ENCODE measurements at regions not wholly inside any gene's neighbourhood (a gene's known extent, or its start where the extent isn't known, plus 50 kb on each side); places are given as distances from the start of the nearest gene placed in this dataset.

DNA sequence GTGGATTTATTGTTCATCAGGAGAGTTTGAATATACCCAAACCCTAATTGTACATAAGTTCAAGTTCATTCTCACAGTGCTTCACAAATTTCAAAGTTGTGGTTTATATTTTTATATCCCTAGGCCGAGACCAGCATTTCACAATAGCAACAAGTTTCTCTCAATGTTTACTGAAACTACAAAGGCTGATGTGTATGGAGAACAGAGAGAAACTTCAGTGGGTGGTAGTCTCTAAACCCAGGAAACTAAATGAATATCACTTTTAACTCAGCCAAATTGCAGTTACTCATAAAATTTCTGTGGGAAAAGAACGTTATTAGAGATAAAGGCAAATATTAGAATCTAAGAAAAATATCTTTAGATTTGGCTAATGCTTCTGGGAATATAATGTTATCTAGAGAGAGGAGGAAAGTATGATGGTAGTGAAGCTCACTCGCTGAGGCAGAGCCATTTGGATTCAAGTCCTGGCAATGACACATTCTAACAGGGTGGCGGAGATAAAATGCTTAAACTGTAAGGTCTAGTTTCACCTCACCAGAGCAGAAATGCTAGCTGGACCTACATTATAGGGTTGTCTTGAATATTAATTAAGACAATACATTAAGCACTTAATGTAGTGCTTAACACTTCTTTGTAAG, 514.8 kb downstream of the EPHA3 start:
- H3K27me3 ChIP-seq (ENCODE audit: control insufficient read depth in 5 of 5, insufficient read depth in 4 of 5, low read length in 5 of 5), result no peaks in the 10 kb centered on the region
- no peak overlapping the region for H3K9ac ChIP-seq (ENCODE audit: low read length in 5 of 5)
- no peak overlapping the region for H3K4me3 ChIP-seq (ENCODE audit: low read depth in 1 of 5, low read length in 5 of 5)
- H3K36me3 ChIP-seq (ENCODE audit: control insufficient read depth in 5 of 5, insufficient read depth in 5 of 5, low read length in 5 of 5), result no peaks in the 10 kb centered on the region
- H3K4me1 ChIP-seq (ENCODE audit: control insufficient read depth in 5 of 5, insufficient read depth in 5 of 5, low read length in 5 of 5), result no peaks in the 10 kb centered on the region
- H3K9me3 ChIP-seq (ENCODE audit: control insufficient read depth in 5 of 5, low read length in 5 of 5), result no peaks in the 10 kb centered on the region
- H3K27ac ChIP-seq (ENCODE audit: low read depth, low read length), result no peak overlapping the region

- Histone ChIP-seq H3K9ac (ENCODE audit: low read length in 5 of 5) (no peak overlapping the region), H3K36me3 (ENCODE audit: control insufficient read depth in 5 of 5, insufficient read depth in 5 of 5, low read length in 5 of 5) (no peaks in the 10 kb centered on the region), H3K4me1 (ENCODE audit: control insufficient read depth in 5 of 5, insufficient read depth in 5 of 5, low read length in 5 of 5) (no peaks in the 10 kb centered on the region), H3K27ac (ENCODE audit: low read depth, low read length) (no peak overlapping the region), H3K9me3 (ENCODE audit: control insufficient read depth in 5 of 5, low read length in 5 of 5) (no peaks in the 10 kb centered on the region), H3K4me3 (ENCODE audit: low read depth in 1 of 5, low read length in 5 of 5) (no peak overlapping the region), H3K27me3 (ENCODE audit: control insufficient read depth in 5 of 5, insufficient read depth in 4 of 5, low read length in 5 of 5) (no peaks in the 10 kb centered on the region)
Observed at GRCh38 chr3:89624494-89624893, 517.1 kb downstream of the EPHA3 start.

GRCh38 chr3:89625945-89626344, 518.5 kb downstream of the EPHA3 start:
- no peak overlapping the region for H3K27ac ChIP-seq (ENCODE audit: low read depth, low read length)

GRCh38 chr3:89628856-89629670, 521.6 kb downstream of the EPHA3 start:
- Histone ChIP-seq H3K9me3 (ENCODE audit: control insufficient read depth in 5 of 5, low read length in 5 of 5) (no peaks in the 10 kb centered on the region), H3K9ac (ENCODE audit: low read length in 5 of 5) (no peak overlapping the region), H3K4me1 (ENCODE audit: control insufficient read depth in 5 of 5, insufficient read depth in 5 of 5, low read length in 5 of 5) (no peaks in the 10 kb centered on the region), H3K36me3 (ENCODE audit: control insufficient read depth in 5 of 5, insufficient read depth in 5 of 5, low read length in 5 of 5) (no peaks in the 10 kb centered on the region), H3K27ac (ENCODE audit: low read depth, low read length) (no peak overlapping the region), H3K4me3 (ENCODE audit: low read depth in 1 of 5, low read length in 5 of 5) (no peak overlapping the region), H3K27me3 (ENCODE audit: control insufficient read depth in 5 of 5, insufficient read depth in 4 of 5, low read length in 5 of 5) (no peaks in the 10 kb centered on the region)

More at GRCh38 chr3:89625945-89626344, 518.5 kb downstream of the EPHA3 start:
- Histone ChIP-seq H3K9me3 (ENCODE audit: control insufficient read depth in 5 of 5, low read length in 5 of 5) (no peaks in the 10 kb centered on the region), H3K36me3 (ENCODE audit: control insufficient read depth in 5 of 5, insufficient read depth in 5 of 5, low read length in 5 of 5) (no peaks in the 10 kb centered on the region), H3K4me1 (ENCODE audit: control insufficient read depth in 5 of 5, insufficient read depth in 5 of 5, low read length in 5 of 5) (no peaks in the 10 kb centered on the region), H3K4me3 (ENCODE audit: low read depth in 1 of 5, low read length in 5 of 5) (no peak overlapping the region), H3K9ac (ENCODE audit: low read length in 5 of 5) (no peak overlapping the region), H3K27me3 (ENCODE audit: control insufficient read depth in 5 of 5, insufficient read depth in 4 of 5, low read length in 5 of 5) (no peaks in the 10 kb centered on the region)

GRCh38 chr3:89635137-89635536, 527.7 kb downstream of the EPHA3 start:
- Histone ChIP-seq H3K27ac (ENCODE audit: low read depth, low read length) (no peak overlapping the region), H3K9ac (ENCODE audit: low read length in 5 of 5) (no peak overlapping the region), H3K4me1 (ENCODE audit: control insufficient read depth in 5 of 5, insufficient read depth in 5 of 5, low read length in 5 of 5) (no peaks in the 10 kb centered on the region), H3K27me3 (ENCODE audit: control insufficient read depth in 5 of 5, insufficient read depth in 4 of 5, low read length in 5 of 5) (no peaks in the 10 kb centered on the region), H3K36me3 (ENCODE audit: control insufficient read depth in 5 of 5, insufficient read depth in 5 of 5, low read length in 5 of 5) (no peaks in the 10 kb centered on the region), H3K9me3 (ENCODE audit: control insufficient read depth in 5 of 5, low read length in 5 of 5) (peaks cover 0 to 4% (median 0%) of the 10 kb centered on the region in 5 donors), H3K4me3 (ENCODE audit: low read depth in 1 of 5, low read length in 5 of 5) (no peak overlapping the region)

DNA sequence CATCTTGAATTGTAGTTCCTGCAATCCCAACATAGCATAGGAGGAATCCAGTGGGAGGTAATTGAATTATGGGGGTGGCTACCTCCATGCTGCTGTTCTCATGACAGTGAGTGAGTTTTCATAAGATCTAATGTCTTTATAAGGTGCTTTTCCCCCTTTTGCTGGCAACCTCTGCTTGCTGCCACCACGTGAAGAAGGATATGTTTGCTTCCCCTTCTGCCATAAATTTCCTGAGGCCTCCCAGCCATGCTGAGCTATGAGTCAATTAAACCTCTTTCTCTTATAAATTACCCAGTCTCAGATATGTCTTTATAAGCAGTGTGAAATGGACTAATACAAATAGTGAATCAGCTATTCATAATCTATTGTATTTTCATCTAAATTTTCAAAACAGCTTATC, 537.3 kb downstream of the EPHA3 start:
- H3K36me3 ChIP-seq (ENCODE audit: control insufficient read depth in 5 of 5, insufficient read depth in 5 of 5, low read length in 5 of 5), result no peaks in the 10 kb centered on the region
- peaks cover 0 to 11% (median 0%) of the 10 kb centered on the region in 5 donors for H3K9me3 ChIP-seq (ENCODE audit: control insufficient read depth in 5 of 5, low read length in 5 of 5)
- H3K27ac ChIP-seq (ENCODE audit: low read depth, low read length), result no peak overlapping the region
- H3K4me1 ChIP-seq (ENCODE audit: control insufficient read depth in 5 of 5, insufficient read depth in 5 of 5, low read length in 5 of 5), result no peaks in the 10 kb centered on the region
- no peak overlapping the region for H3K9ac ChIP-seq (ENCODE audit: low read length in 5 of 5)
- no peaks in the 10 kb centered on the region for H3K27me3 ChIP-seq (ENCODE audit: control insufficient read depth in 5 of 5, insufficient read depth in 4 of 5, low read length in 5 of 5)
- no peak overlapping the region for H3K4me3 ChIP-seq (ENCODE audit: low read depth in 1 of 5, low read length in 5 of 5)

DNA sequence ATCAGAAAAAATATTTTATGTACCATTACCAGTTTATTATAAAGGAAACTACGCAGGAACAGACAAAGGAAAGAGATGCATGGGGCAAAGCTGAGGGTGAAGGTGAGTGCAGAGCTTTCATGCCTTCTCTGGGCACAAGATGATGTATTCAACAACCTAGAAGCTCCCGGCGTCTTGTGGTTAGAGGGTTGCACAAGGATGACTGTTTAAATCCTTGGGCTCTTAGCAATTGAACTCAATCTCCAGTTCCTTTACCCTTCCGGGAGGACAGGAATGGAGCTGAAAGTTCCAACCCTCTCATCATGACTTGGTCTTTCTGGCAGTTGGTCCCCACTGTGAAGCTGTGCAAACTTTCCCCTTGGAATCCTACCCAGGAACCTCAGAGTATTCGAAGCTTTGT, 542.0 kb downstream of the EPHA3 start:
- no peaks in the 10 kb centered on the region for H3K36me3 ChIP-seq (ENCODE audit: control insufficient read depth in 5 of 5, insufficient read depth in 5 of 5, low read length in 5 of 5)
- H3K9me3 ChIP-seq (ENCODE audit: control insufficient read depth in 5 of 5, low read length in 5 of 5), result no peaks in the 10 kb centered on the region
- no peaks in the 10 kb centered on the region for H3K27me3 ChIP-seq (ENCODE audit: control insufficient read depth in 5 of 5, insufficient read depth in 4 of 5, low read length in 5 of 5)
- peaks cover 0 to 4% (median 0%) of the 10 kb centered on the region in 5 donors for H3K4me1 ChIP-seq (ENCODE audit: control insufficient read depth in 5 of 5, insufficient read depth in 5 of 5, low read length in 5 of 5)
- H3K27ac ChIP-seq (ENCODE audit: low read depth, low read length), result no peak overlapping the region
- H3K4me3 ChIP-seq (ENCODE audit: low read depth in 1 of 5, low read length in 5 of 5), result no peak overlapping the region
- no peak overlapping the region for H3K9ac ChIP-seq (ENCODE audit: low read length in 5 of 5)

- no peak overlapping the region for H3K27ac ChIP-seq (ENCODE audit: low read depth, low read length)
- no peak overlapping the region for H3K4me3 ChIP-seq (ENCODE audit: low read depth in 1 of 5, low read length in 5 of 5)
- H3K9ac ChIP-seq (ENCODE audit: low read length in 5 of 5), result no peak overlapping the region
- H3K36me3 ChIP-seq (ENCODE audit: control insufficient read depth in 5 of 5, insufficient read depth in 5 of 5, low read length in 5 of 5), result no peaks in the 10 kb centered on the region
- no peaks in the 10 kb centered on the region for H3K27me3 ChIP-seq (ENCODE audit: control insufficient read depth in 5 of 5, insufficient read depth in 4 of 5, low read length in 5 of 5)
- peaks cover 0 to 4% (median 0%) of the 10 kb centered on the region in 5 donors for H3K4me1 ChIP-seq (ENCODE audit: control insufficient read depth in 5 of 5, insufficient read depth in 5 of 5, low read length in 5 of 5)
- peaks cover 0 to 19% (median 14%) of the 10 kb centered on the region in 5 donors for H3K9me3 ChIP-seq (ENCODE audit: control insufficient read depth in 5 of 5, low read length in 5 of 5)
Observed at GRCh38 chr3:89654031-89654430, 546.6 kb downstream of the EPHA3 start.

DNA sequence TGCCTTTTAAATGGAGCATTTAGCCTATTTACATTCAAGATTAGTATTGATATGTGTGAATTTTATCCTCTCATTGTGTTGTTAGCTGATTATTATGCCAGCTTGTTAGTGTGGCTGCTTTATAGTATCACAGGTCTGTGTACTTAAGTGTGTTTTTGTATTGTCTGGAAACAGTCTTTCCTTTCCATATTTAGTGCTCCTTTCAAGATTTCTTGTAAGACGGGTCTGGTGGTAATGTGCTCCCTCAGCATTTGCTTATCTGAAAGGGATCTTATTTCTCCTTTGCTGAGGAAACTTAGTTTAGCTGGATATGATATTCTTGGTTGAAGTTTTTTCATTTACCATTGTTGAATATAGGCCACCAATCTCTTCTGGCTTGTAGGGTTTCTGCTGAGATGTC, 549.0 kb downstream of the EPHA3 start:
- H3K4me1 ChIP-seq (ENCODE audit: control insufficient read depth in 5 of 5, insufficient read depth in 5 of 5, low read length in 5 of 5), result peaks cover 0 to 6% (median 0%) of the 10 kb centered on the region in 5 donors
- no peak overlapping the region for H3K27ac ChIP-seq (ENCODE audit: low read depth, low read length)
- H3K9ac ChIP-seq (ENCODE audit: low read length in 5 of 5), result no peak overlapping the region
- no peak overlapping the region for H3K4me3 ChIP-seq (ENCODE audit: low read depth in 1 of 5, low read length in 5 of 5)
- H3K27me3 ChIP-seq (ENCODE audit: control insufficient read depth in 5 of 5, insufficient read depth in 4 of 5, low read length in 5 of 5), result no peaks in the 10 kb centered on the region
- H3K36me3 ChIP-seq (ENCODE audit: control insufficient read depth in 5 of 5, insufficient read depth in 5 of 5, low read length in 5 of 5), result no peaks in the 10 kb centered on the region
- peaks cover 0 to 19% (median 14%) of the 10 kb centered on the region in 5 donors for H3K9me3 ChIP-seq (ENCODE audit: control insufficient read depth in 5 of 5, low read length in 5 of 5)

DNA sequence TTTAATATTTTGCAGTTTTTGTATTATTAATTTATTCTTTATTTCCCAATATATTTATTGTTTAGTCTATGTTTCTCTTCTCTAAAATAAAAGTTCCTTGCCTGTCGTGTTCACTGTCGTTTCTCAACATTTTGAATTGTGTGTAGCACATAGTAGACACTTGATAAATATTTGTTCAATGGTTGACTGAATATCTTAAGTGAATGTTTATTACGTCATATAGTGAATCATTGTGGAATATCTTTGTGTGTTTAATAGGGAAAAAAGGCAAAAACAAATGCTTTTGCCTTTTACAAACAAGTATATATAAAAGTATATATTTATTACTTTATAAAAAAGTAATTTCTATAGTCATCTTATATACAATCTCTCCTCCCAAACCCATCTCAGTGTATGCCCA, 572.3 kb downstream of the EPHA3 start:
- no peaks in the 10 kb centered on the region for H3K36me3 ChIP-seq (ENCODE audit: control insufficient read depth in 5 of 5, insufficient read depth in 5 of 5, low read length in 5 of 5)
- no peaks in the 10 kb centered on the region for H3K27me3 ChIP-seq (ENCODE audit: control insufficient read depth in 5 of 5, insufficient read depth in 4 of 5, low read length in 5 of 5)
- no peak overlapping the region for H3K4me3 ChIP-seq (ENCODE audit: low read depth in 1 of 5, low read length in 5 of 5)
- H3K27ac ChIP-seq (ENCODE audit: low read depth, low read length), result no peak overlapping the region
- H3K9me3 ChIP-seq (ENCODE audit: control insufficient read depth in 5 of 5, low read length in 5 of 5), result no peaks in the 10 kb centered on the region
- no peaks in the 10 kb centered on the region for H3K4me1 ChIP-seq (ENCODE audit: control insufficient read depth in 5 of 5, insufficient read depth in 5 of 5, low read length in 5 of 5)
- H3K9ac ChIP-seq (ENCODE audit: low read length in 5 of 5), result no peak overlapping the region
